HG03558 (cell line): ENCODE measurements at regions not wholly inside any gene's neighbourhood (a gene's known extent, or its start where the extent isn't known, plus 50 kb on each side); places are given as distances from the start of the nearest gene placed in this dataset.
"Not testable (repeated sequence)": the region's sequence is repeated elsewhere in the genome, so short reads cannot be mapped to it uniquely, and the experiment has no call there.

ENCODE experiments used
- ATAC-seq: cut with Tn5 transposase; IDR thresholded peaks from one replicate; pipeline ENCODE4 v1.9.1; 2021; ENCODE audit warnings: moderate number of reproducible peaks; ENCODE audit not compliant: unreplicated experiment; ENCODE audit errors: extremely low read depth

DNA sequence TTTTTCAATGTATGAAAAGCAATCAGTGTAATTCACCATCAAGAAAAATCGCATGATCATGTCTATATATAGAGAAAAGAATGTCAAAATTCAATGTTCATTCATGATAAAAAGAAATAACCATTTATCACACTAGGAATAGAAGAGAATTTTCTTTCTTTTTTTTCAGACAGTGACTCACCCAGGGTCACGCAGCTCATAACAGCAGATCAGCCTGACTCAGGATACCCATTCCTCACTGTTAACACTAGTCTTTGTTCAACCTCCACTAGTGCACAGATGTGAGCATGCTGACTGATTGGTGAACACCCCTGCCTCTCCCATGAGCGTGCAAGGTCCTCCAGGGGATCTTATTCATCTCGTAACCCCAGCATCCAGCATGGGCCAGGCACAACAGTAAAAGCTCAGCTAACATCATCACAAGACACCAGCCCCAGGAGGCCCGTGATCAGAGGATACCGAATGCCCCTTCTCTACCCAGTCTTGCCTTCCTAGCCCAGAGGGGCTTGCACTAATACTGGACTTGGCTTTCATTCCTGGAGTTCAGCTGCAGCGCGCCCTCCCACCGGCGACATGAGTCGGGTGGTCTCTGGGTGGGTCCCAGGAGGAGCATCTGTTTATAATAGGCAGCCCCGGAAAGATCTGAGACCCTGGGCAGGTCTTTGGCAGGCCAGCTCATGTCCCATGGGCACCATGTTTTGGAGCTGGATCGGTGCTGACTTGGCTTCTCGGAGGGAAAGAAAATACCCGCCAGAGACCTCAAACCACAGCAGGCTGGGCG, 539.5 kb upstream of the SLC10A2 start:
- ATAC-seq, result no peak

DNA sequence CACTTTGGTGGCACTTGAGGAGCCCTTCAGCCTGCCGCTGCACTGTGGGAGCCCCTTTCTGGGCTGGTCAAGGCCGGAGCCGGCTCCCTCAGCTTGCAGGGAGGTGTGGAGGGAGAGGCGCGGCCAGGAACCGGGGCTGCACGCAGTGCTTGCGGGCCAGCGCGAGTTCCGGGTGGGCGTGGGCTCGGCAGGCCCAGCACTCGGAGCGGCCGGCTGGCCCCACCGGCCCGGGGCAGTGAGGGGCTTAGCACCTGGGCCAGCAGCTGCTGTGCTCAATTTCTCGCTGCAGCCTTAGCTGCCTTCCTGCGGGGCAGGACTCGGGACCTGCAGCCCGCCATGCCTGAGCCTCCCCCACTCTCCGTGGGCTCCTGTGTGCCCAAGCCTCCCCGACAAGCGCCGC, 533.7 kb upstream of the SLC10A2 start:
- not testable (repeated sequence) for ATAC-seq

DNA sequence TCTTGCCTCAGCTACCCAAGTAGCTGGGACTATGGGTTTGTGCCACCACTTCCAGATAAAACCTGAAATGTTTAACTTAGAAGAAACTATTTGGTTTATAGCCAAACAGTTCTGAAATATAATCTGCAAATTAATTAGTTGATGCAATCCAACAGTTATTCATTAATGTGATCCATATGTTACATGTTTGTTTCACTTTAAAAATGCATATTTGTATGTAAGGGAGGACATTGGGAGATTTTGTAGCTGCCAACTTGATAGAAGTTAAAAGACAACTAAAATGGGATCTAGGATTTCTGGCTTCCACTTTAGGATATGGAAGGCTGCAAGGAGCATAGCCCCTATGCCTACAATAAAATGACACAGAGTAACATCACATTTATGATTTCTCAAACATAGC, 532.5 kb upstream of the SLC10A2 start:
- no peak for ATAC-seq

DNA sequence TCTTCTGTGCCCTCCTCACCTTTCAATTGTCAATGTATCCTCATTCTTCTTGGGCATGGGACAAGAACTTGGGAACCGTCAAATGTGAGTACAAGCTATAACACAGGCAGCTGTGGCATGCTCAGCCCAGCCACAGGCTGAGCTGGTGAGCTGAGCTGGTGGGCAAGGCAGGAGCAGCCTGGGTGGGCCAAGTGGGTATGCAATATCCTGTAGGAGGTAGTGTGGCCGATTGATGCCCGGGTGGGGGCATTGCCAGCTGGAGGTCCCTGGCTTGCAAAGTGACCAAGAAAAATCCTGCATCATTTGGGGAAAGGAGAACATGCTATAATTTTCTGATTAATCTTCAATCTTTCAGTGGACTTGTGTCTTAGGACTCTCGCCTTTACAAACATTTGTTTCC, 507.2 kb upstream of the SLC10A2 start:
- ATAC-seq, result no peak

DNA sequence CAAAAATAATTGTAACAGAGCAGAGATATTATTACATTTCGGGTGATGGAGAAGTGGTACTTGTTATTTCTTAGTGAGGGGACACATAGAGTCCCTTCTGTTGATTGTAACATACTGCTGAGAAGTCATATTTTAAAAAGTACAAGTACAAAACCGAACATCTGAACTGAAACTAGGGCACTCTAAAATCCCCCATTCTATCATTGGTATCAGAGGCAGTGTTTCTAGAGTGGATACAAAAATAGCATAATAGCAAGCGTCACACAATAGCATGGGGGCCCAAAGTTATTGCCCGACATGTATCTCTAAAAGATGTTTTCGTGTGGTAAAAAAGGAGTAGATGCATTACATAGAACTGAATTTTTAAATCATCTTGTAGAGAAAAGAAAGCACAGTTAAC, 502.1 kb upstream of the SLC10A2 start:
- no peak for ATAC-seq

DNA sequence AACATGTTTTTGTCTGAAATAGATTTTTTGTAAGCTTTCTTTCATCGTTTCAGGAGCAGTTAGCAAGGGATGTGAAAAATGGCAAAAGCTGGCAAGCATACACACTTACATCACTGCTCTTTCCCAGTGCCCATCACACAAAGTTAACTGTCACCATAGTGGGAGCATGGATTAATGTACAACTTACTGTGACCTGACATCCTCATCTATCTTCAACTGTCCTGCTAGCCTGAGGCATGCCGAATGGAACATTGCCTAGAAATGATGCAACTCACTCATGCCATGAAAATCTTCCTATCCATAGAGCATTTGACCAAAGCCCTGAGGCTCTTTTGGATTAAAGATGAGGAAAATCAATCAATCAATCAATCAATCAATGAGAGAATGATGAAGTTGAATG, 491.7 kb upstream of the SLC10A2 start:
- ATAC-seq, result no peak

DNA sequence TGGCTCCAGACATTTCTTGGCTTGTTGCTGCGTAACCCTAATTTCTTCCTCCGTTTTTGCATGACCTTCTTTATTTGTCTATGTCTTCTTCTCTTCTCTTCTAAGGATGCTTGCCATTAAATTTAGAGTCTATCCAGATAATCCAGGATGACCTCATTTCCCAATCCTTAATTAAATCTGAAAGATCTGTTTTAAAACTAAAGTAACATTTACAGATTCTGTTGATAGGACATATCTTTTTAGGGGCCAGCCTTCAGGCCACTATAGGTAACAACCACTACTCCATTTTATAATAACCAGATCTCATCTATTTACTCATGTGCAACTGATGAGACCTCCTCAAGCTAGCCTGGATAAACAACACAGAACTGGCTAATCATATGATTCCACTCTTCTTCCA, 490.5 kb upstream of the SLC10A2 start:
- no peak for ATAC-seq

DNA sequence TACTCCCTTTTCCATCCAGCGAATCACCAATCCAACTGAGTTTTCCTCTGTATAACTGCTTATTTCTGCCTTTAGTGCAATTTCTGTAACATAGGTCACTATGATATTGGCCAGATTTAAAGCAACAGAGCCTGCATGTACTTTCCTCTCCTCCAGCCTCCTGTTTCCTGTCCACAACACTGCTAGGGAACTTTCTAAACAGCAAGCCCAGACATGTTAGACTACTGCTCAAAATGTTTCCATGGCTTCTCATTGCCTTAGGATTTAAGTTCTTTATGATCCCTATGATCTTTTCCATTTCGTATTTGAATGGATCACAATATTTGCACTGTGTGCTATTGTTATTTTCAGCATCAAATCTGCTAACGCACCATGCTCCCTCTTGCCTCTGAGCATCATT, 481.7 kb upstream of the SLC10A2 start:
- ATAC-seq, result no peak

DNA sequence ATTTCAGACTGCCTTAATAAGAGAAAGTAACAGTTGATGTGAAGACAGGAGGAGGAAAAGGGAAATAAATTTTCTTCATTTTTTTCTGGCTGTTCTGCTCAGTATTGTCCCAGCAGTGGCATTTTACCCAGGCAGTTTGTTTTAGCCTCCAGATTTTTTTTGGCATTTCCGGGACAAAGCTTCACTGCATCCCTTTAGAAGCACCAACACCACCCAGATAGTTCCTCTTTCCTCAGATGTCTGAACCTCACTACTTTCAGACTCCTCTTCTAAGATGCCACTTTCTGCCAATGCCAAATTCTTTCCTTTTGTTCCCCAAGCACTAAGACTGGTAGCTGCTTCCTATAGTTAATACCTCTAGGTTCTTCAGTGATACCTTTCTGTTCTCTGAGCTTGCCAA, 480.1 kb upstream of the SLC10A2 start:
- no peak for ATAC-seq

DNA sequence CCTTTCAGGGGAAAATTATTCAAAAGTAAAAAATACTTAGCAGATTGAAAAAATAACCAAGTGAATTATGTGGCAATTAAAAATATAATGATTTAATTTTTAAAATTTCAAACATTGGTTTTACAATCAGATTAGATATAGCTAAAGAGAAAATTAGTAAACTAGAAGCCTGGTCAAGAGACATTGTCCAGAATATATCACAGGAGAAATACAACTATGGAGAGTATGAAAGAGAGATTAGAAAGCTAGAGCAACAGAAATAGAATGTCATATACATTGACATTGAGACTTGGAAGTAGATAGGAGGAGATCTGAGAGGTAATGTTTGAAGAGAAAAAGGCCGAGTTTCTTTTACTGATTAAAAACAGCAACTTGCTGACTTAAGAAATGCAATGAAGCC, 476.4 kb upstream of the SLC10A2 start:
- ATAC-seq, result no peak

DNA sequence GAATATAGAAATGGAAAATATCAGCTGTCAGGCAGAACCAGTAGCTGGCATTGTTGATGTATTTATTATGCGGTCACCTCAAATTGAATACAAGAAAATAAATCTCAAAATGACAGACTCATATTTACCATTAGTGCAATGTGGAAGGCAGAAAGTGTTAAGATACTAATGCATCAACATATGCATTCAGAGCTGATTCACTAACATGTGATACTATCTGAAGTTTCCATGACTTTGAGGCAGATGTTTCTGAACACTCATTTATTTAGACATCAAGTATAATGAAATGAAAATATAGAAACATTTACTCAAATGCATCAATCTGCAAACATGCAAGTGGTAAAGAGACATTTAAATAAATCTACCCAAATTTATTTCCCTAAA, 474.2 kb upstream of the SLC10A2 start:
- no peak for ATAC-seq

DNA sequence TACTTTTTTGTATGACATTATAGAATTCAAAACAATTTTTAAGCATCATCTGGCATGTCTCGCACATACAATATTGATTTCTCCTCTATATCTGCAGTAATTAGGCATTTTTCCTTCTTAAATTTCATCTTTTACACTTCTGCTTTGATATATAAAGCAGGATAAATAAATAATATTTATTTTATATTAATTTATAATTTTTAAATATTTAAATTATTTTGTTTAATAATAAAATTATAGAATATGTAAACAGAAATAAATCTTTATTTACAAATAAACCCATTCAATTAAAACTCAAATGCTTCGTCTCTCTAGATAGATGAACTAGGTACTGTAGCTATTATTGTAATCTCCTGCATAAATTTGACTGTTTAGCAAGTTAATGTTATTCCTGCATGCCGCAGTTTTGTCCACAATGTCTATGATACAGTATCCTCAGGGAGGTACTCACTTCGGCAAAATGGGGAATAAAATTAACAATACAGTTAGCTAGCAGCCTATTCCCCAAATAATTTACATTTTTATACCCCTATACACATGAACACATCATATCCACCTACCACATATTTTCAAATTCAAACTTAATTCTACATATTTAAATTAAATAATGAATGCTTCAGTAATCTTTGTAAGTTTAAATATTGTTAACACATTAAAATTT, 473.6 kb upstream of the SLC10A2 start:
- no peak for ATAC-seq

DNA sequence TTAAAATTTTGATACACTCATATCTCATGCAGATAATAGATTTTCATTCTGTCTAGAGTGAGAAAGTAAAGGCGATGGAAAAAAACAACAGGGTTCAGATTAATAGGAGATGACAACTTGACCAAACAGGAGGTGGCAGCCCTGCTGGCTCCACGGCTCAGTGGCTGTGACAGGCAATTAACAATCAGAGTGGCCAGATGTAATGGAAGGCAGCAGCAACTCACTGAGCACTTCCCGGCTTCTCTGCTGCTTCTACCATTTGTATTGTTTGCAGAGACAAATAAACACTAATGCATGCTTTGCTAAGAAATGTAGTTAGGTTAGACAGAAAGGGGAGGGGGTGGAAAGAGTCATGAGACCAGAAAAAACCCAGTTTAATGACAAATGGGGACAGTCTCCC, 473.0 kb upstream of the SLC10A2 start:
- ATAC-seq, result no peak

DNA sequence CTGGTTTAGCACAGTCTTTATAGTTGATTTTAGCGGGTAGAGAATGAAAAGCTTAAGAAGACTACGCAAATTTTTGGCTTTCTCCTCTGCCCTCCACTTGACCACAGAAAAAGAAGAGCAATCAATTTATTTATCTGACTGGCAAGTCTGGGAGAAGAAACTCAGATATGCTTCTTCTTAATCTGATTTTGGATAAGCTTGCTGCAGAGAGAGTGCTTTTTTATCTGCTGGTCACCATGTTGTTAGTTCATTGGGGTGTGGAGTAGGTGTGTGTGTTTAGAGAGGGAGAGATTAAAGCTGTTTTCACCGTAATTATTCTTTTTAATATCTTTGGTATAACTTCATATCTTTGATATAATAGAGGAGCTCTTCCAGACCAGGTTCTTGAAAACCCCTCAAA, 471.4 kb upstream of the SLC10A2 start:
- ATAC-seq, result no peak

DNA sequence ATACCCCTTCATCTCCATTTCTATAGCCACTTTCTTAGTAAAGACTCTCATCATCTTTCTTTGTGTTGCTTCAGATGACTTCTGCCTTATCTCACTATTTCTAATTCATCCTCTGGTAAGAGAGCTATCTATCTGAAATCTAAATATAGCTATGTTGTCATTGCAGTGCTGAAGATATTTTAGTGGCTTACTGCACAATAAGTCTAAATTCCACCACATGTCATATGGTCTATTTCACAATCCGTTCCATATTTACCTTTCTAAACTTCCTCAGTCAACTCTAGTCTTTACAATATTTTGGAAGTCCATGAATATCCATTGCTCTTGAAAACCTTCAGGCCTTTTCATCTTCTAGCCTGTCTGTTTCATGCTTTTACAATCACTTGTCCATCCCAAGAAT, 465.1 kb upstream of the SLC10A2 start:
- ATAC-seq, result no peak

DNA sequence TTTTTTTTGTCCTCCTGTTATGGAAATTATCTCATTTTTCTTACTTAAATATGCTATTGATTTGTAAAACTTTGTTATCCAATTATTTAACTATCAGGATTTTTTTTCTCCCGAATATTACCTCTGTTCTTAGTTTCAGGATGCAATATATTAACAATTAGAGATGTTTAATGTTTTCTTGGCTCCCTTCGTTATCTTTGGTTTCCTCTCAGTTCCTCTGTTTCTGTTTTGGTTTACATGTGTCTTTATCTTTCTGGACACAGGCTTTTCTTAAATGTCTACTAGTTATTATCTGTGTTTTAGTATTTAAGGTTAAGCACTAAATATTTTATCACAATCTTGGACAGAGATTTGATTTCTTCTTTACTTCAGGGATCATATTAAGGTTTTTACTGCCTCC, 462.2 kb upstream of the SLC10A2 start:
- ATAC-seq, result no peak

DNA sequence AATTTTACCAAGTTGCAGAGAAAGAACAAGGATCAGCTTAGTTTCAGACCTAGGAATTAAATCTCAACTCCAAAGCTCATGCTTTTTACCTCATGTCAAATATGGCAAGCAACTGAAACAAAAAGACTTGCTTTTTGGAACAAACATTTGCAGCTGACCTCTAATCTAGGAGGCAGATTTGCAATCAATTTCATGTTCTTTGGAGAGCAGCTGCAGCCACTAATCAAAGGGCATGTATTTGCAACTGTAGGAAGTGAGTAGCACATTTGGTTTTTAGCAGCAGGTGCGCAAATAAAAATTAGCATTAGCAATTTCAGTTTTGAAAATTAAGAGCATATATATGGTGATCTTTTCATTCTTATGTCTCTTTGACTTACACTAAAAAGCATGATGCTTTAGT, 459.3 kb upstream of the SLC10A2 start:
- ATAC-seq, result no peak

DNA sequence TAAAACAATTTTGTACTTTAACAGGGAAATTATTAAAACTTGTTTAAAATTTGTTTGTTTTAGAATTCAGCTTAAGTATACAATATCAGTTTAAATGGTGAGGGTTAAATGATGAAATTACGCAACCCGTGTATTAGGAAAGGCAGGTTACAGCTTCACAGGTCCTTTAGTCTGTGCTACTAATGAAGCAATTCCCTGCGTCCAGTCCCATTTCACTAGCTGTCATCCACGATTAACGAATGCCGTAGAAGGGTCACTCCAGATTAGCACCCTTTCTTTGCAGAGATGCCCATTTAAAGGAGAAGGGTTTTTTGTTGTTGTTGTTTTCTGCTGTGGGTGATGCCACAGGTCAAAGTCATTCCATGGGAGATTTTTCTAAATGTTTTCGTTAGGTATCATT, 457.6 kb upstream of the SLC10A2 start:
- no peak for ATAC-seq

DNA sequence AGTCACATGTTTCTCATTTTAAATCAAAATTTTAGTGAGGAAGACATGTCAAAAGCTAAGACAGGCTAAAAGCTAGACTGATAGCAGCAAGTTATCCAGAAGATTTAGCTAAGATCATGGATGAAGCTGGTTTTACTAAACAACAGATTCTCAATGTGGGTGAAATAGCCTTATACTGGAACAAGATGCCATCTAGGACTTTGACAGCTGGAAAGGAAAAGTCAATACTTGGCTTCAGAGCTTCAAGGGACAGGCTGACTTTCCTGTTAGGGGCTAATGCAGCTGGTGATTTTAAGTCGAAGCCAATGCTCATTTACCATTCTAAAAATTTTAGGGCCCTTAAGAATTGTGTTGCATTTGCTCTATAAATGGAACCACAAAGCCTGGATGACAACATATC, 455.3 kb upstream of the SLC10A2 start:
- ATAC-seq, result no peak

DNA sequence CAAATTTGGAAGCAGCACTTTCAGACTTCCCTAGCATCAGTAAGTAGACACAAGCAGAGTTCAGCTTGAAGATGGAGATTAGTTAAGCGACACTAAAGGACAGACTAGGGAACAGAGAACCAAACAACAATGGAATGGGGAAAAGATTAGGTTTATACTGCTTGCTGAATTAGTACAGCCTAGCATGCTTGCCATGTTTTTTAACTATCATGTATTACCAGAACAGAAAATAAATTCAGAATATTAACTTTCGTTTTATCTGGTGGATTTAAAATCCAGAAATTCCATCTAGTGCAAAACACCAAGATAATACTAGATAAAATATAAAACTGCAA, 451.5 kb upstream of the SLC10A2 start:
- no peak for ATAC-seq

DNA sequence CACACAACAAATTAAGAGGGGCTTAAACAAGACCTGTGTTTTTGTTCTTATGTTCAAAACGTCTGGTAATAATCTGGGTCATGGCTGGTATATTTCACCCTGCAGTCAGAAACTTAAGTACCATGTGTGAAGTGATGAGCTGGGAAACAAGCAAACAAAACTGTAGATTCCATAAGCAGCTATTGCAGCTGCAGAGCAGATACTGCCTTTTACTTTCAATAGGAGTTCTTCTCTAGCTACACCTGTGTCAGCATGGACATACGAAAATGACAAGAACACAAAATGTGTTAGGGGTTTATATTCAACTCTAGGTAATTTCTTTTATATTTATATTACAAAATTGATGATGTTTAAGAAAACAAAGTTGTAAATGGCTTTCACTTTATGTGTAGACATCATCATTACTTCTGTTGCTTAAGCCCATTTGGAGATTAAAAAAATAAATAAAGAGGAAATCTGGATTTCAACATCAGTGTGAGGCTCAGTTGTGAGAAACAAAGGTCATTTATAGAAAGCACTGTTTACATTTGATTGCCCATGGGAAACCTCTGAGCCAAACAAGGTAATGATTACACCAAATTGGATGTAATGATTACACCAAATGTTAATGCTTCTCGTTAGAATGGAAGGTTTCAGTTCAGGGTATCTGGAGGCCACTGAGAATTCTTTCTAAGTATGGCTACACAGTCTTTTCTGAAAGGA, 451.0 kb upstream of the SLC10A2 start:
- ATAC-seq, result peak; percentile 83
